Right atrium auricular region (tissue), 2 donors: ENCODE measurements at regions not wholly inside any gene's neighbourhood (a gene's known extent, or its start where the extent isn't known, plus 50 kb on each side); places are given as distances from the start of the nearest gene placed in this dataset.

Experiments
- DNase-seq: peaks from one replicate; pipeline ENCODE4 v3.0.0-alpha.2; 2019; ENCODE audit warnings: low spot score
- H3K27ac ChIP-seq, 2 donors: fragments of 200-600 bp; sonication (generic); 1 replicate in 1 of 2; 2 replicates in 1 of 2; pipeline ENCODE4 v1.5.1; 2016 to 2019
- H3K27me3 ChIP-seq, 2 donors: fragments of 200-600 bp; sonication (generic); one replicate each; pipeline versions ENCODE4 v1.5.1 to v1.6.0; 2017 to 2019
- H3K36me3 ChIP-seq: fragments of 200-600 bp; sonication (generic); one replicate; pipeline ENCODE4 v1.5.1; 2016
- H3K4me1 ChIP-seq, 2 donors: fragments of 200-600 bp; sonication (generic); one replicate each; pipeline versions ENCODE4 v1.5.1 to v1.6.0; 2017 to 2019
- H3K4me3 ChIP-seq, 2 donors: fragments of 200-600 bp; sonication (generic); 1 replicate in 1 of 2; 2 replicates in 1 of 2; pipeline ENCODE4 v1.5.1; 2017 to 2019; ENCODE audit warnings: mild to moderate bottlenecking in 1 of 2, moderate library complexity in 1 of 2
- H3K9me3 ChIP-seq, 2 donors: fragments of 200-600 bp; sonication (generic); one replicate each; pipeline ENCODE4 v1.5.1; 2019
- TF ChIP-seq, protein P1 (sequence below), 2 donors: fragments of 200-600 bp; sonication (generic); IDR thresholded peaks; one replicate each; pipeline ENCODE4 v1.5.1; 2019; ENCODE audit warnings: antibody characterized with exemption in 2 of 2

DNA sequence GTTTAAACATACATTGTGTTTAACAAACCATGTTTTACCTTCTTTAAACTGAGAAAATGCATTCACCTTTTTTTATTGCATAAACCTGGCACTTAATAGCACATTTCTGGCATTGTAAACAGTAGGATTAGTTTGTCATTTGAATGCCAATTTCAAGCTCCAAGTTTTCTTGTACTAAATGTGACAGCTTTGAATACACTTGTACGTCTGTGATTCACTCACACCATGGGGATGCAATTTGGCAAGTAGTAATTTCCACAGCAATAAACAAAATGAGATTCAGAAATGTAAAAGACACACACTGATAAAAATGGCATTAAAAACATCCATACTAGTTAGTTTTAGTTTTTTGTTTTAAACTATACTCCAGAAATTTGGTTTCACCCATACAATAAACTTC lies 598.9 kb downstream of the SI start:
- DNase-seq = no peak
- TF ChIP-seq, protein P1, sequence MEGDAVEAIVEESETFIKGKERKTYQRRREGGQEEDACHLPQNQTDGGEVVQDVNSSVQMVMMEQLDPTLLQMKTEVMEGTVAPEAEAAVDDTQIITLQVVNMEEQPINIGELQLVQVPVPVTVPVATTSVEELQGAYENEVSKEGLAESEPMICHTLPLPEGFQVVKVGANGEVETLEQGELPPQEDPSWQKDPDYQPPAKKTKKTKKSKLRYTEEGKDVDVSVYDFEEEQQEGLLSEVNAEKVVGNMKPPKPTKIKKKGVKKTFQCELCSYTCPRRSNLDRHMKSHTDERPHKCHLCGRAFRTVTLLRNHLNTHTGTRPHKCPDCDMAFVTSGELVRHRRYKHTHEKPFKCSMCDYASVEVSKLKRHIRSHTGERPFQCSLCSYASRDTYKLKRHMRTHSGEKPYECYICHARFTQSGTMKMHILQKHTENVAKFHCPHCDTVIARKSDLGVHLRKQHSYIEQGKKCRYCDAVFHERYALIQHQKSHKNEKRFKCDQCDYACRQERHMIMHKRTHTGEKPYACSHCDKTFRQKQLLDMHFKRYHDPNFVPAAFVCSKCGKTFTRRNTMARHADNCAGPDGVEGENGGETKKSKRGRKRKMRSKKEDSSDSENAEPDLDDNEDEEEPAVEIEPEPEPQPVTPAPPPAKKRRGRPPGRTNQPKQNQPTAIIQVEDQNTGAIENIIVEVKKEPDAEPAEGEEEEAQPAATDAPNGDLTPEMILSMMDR (IDR thresholded peaks at IDR 0.05) = no peak
- H3K36me3 ChIP-seq = no peaks in the 10 kb centered on the region

DNA sequence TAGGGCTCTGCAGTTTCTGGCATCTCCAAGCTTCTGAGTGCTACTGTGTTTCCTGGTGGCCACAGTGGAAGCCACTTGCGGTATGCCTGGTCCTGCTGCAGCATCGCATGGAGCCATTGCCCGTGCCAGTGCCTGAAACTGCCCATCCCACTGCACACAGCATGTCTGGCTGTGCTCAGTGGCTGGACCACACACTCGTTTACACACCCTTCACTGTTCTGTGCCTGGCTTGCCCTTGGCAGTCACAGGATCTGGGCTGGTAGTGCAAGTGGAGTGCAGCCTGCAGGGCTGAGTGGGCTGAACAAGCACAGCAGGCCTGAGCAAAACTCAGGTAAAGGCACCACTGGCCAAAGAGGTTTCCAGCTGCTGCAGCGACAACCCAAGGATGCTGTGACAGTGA lies 600.0 kb downstream of the SI start:
- TF ChIP-seq, protein P1 (IDR thresholded peaks at IDR 0.05) = no peak
- no peaks in the 10 kb centered on the region for H3K36me3 ChIP-seq
- H3K9me3 ChIP-seq = no peaks in the 10 kb centered on the region
- no peak overlapping the region for H3K27ac ChIP-seq
- H3K4me3 ChIP-seq = no peak overlapping the region
- no peaks in the 10 kb centered on the region for H3K27me3 ChIP-seq
- H3K4me1 ChIP-seq = no peaks in the 10 kb centered on the region
- DNase-seq = no peak

More for the DNA sequence above, 598.9 kb downstream of the SI start:
- Histone ChIP-seq H3K27me3 (no peaks in the 10 kb centered on the region), H3K4me1 (no peaks in the 10 kb centered on the region), H3K27ac (no peak overlapping the region), H3K4me3 (no peak overlapping the region), H3K9me3 (no peaks in the 10 kb centered on the region)

DNA sequence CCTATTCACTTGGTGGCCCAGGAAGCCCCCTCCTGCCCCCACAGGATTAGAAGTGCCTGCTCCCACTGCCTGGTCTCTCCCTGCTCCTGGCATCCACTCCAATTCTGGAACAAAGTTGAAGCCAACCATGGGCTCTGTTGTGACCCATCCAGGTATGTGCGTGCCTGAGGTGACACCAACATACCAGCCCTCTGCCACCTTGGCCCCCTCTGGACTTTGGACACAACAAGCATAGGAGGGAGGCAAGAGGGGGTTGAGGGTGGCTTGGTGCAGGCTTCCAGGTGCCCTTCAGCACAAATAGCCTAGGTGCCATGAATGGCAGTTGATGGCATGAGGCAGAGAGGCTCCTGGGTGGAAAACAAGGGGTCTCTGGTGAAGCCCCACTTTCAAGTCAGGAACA lies 600.9 kb downstream of the SI start:
- no peaks in the 10 kb centered on the region for H3K9me3 ChIP-seq
- no peaks in the 10 kb centered on the region for H3K4me1 ChIP-seq
- no peaks in the 10 kb centered on the region for H3K36me3 ChIP-seq
- no peak for DNase-seq
- H3K27ac ChIP-seq = no peak overlapping the region
- no peak overlapping the region for H3K4me3 ChIP-seq
- no peaks in the 10 kb centered on the region for H3K27me3 ChIP-seq
- TF ChIP-seq, protein P1 (IDR thresholded peaks at IDR 0.05) = no peak

DNA sequence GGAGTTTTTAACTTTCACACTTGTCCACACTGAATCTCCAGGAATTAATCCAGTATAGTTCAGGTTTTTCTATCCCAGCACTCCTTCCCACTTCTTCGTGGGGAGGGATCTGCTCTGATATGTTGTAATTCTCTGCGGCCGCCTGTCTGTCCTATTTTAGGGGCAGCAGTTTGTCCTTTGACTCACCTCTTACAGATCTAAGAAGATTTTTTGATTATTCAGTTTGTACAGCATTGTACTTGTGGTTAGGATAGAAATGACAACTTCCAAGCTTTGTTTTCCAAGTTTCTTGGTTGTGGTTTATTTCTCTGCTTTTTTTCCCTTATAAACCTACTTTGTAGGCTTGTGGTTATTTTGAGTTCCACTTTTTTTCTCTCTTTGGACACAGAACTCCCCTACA lies 601.7 kb downstream of the SI start:
- DNase-seq = no peak
- H3K9me3 ChIP-seq = no peaks in the 10 kb centered on the region
- H3K4me3 ChIP-seq = no peak overlapping the region

DNA sequence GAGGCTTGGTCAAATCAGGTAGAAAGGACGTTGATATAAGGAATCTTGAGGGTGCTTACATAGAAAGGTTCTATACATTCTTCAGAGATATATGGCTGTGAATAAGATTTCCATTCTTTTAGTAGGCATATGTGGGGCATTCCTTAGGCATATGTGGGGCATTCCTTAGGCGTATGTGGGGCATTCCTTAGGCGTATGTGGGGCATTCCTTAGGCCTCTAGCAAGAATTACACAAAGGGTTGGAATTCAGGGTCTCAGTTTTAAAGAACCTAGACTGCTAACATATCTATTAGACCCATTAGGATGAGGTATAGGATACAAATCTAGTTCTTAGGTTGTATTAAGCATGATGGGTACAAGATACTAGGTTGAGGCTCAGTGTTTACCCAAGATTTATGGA lies 607.8 kb downstream of the SI start:
- no peak overlapping the region for H3K4me3 ChIP-seq
- no peaks in the 10 kb centered on the region for H3K36me3 ChIP-seq
- H3K27me3 ChIP-seq = no peaks in the 10 kb centered on the region
- TF ChIP-seq, protein P1 (IDR thresholded peaks at IDR 0.05) = no peak
- DNase-seq = no peak
- no peak overlapping the region for H3K27ac ChIP-seq
- no peaks in the 10 kb centered on the region for H3K4me1 ChIP-seq
- H3K9me3 ChIP-seq = peaks cover 0 to 9% of the 10 kb centered on the region in 2 donors

More for the DNA sequence above, 601.7 kb downstream of the SI start:
- TF ChIP-seq, protein P1 (IDR thresholded peaks at IDR 0.05) = no peak
- Histone ChIP-seq H3K4me1 (no peaks in the 10 kb centered on the region), H3K27ac (no peak overlapping the region), H3K27me3 (no peaks in the 10 kb centered on the region), H3K36me3 (no peaks in the 10 kb centered on the region)

DNA sequence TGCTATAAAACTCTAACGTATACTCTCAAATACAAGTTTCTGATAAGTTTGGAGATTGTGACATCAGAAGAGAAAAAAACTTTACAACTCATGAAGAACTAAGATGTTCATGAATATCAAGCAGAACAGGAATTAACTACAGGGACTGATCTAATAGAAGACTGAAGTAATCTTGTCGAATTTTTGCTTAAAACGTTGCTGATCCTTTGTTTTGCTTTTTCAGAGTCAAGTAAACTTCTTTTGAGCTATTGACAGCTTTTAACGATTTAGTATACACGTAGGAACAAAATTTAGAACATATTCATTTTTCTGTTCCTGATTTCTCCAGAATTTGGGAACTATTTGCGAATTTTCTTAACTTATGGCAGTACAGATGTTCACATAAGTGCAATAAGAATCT lies 610.2 kb downstream of the SI start:
- Histone ChIP-seq H3K4me3 (no peak overlapping the region), H3K9me3 (peaks cover 0 to 9% of the 10 kb centered on the region in 2 donors), H3K4me1 (no peaks in the 10 kb centered on the region), H3K27ac (no peak overlapping the region), H3K36me3 (no peaks in the 10 kb centered on the region), H3K27me3 (no peaks in the 10 kb centered on the region)
- no peak for DNase-seq
- TF ChIP-seq, protein P1 (IDR thresholded peaks at IDR 0.05) = no peak
